OCI-LY1 (cell line): ENCODE measurements at regions not wholly inside any gene's neighbourhood (a gene's known extent, or its start where the extent isn't known, plus 50 kb on each side); places are given as distances from the start of the nearest gene placed in this dataset.

Experiments used
- CTCF ChIP-seq: fragments of 200-600 bp; sonication (generic), shearing (Covaris generic); IDR thresholded peaks from 2 replicates; pipeline ENCODE4 v1.5.1; 2017; ENCODE audit warnings: mild to moderate bottlenecking, antibody characterized with exemption, low read length, moderate library complexity, mixed read lengths
- EZH2 ChIP-seq: fragments of 200-600 bp; sonication (generic), shearing (Covaris generic); IDR thresholded peaks from 2 replicates; pipeline ENCODE4 v1.8.0; 2017; ENCODE audit warnings: borderline replicate concordance, mixed run types, mild to moderate bottlenecking, antibody characterized with exemption, low read length, moderate library complexity, mixed read lengths

- TF ChIP-seq CTCF (no peak), EZH2 (no peak)
Measured at GRCh38 chr2:8611246-8611645, 70.6 kb upstream of the ID2 start.
